IMR-90 (cell line): ENCODE measurements at regions not wholly inside any gene's neighbourhood (a gene's known extent, or its start where the extent isn't known, plus 50 kb on each side); places are given as distances from the start of the nearest gene placed in this dataset.

Experiments
- ATAC-seq: fragments of 200-7000 bp; cut with Tn5 transposase; 2 replicates; pipeline ENCODE4 v1.9.1; 2020; ENCODE audit warnings: low read depth, mild to moderate bottlenecking, moderate library complexity
- BruUV-seq: library from RNA; stranded (reverse); fragments of 400-500 nt; replicated peaks from 2 replicates; lab custom pipeline; 2021; lab: Mats Ljungman, UMichigan
- CTCF ChIA-PET: fragments of 300-600 bp; formaldehyde crosslinking; extraction: SDS; loops from one replicate; lab custom pipeline; 2021; ENCODE audit warnings: antibody characterized with exemption; lab: Yijun Ruan, JAX
- POLR2A ChIA-PET: fragments of 300-600 bp; sonication (Branson Sonifier 250); formaldehyde crosslinking; loops from one replicate; lab custom pipeline; 2022; ENCODE audit warnings: antibody characterized with exemption; ENCODE audit not compliant: unreplicated experiment; lab: Charles Lee
- DNase-seq: peaks from one replicate; pipeline ENCODE4 v3.0.0; 2013
- H2AFZ ChIP-seq: replicated peaks from 2 replicates; pipeline ENCODE3; 2013; ENCODE audit warnings: low read length, mild to moderate bottlenecking; ENCODE audit not compliant: poor library complexity
- H2AK5ac ChIP-seq: 2 replicates; pipeline ENCODE4 v1.6.1; 2013; ENCODE audit warnings: low read depth, low read length, inconsistent platforms
- H2AK9ac ChIP-seq: replicated peaks from 2 replicates; pipeline ENCODE3; 2013; ENCODE audit warnings: mild to moderate bottlenecking, low read depth, low read length, moderate library complexity; ENCODE audit not compliant: poor library complexity
- H2BK120ac ChIP-seq: 2 replicates; pipeline ENCODE4 v1.6.1; 2013; ENCODE audit warnings: low read depth, low read length, inconsistent platforms
- H2BK15ac ChIP-seq: 3 replicates; pipeline ENCODE4 v1.6.1; 2013; ENCODE audit warnings: low read depth, low read length, inconsistent platforms
- H2BK20ac ChIP-seq: 2 replicates; pipeline ENCODE4 v1.6.1; 2013; ENCODE audit warnings: low read depth, mild to moderate bottlenecking, inconsistent platforms, low read length, moderate library complexity
- H2BK5ac ChIP-seq: 2 replicates; pipeline ENCODE4 v1.6.1; 2013; ENCODE audit warnings: mild to moderate bottlenecking, low read depth, low read length, inconsistent platforms; ENCODE audit not compliant: poor library complexity, severe bottlenecking
- H3K14ac ChIP-seq: replicated peaks from 2 replicates; pipeline ENCODE4 v1.6.1; 2013; ENCODE audit warnings: low read depth, low read length, inconsistent platforms
- H3K18ac ChIP-seq: 2 replicates; pipeline ENCODE4 v1.6.1; 2013; ENCODE audit warnings: low read depth, low read length, control low read depth
- H3K23ac ChIP-seq: 2 replicates; pipeline ENCODE4 v1.6.1; 2013; ENCODE audit warnings: low read depth, low read length, inconsistent platforms
- H3K27ac ChIP-seq: 2 replicates; pipeline ENCODE4 v1.5.1; 2013; ENCODE audit warnings: mild to moderate bottlenecking, control low read depth, low read length; ENCODE audit not compliant: insufficient read depth
- H3K27me3 ChIP-seq: 2 replicates; pipeline ENCODE4 v1.6.1; 2013; ENCODE audit warnings: low read length; ENCODE audit not compliant: control insufficient read depth, insufficient read depth
- H3K36me3 ChIP-seq: 2 replicates; pipeline ENCODE4 v1.6.1; 2013; ENCODE audit warnings: low read length, mixed read lengths; ENCODE audit not compliant: control insufficient read depth, insufficient read depth
- H3K4ac ChIP-seq: 2 replicates; pipeline ENCODE4 v1.6.1; 2013; ENCODE audit warnings: low read depth, low read length, inconsistent platforms
- H3K4me1 ChIP-seq: 2 replicates; pipeline ENCODE4 v1.6.1; 2013; ENCODE audit warnings: low read length, mixed read lengths; ENCODE audit not compliant: control insufficient read depth, insufficient read depth
- H3K4me2 ChIP-seq: 2 replicates; pipeline ENCODE4 v1.6.1; 2013; ENCODE audit warnings: low read depth, mild to moderate bottlenecking, control low read depth, low read length, moderate library complexity
- H3K4me3 ChIP-seq: 2 replicates; pipeline ENCODE4 v1.5.1; 2013; ENCODE audit warnings: low read depth, mild to moderate bottlenecking, control low read depth, low read length, moderate library complexity; ENCODE audit not compliant: insufficient read depth
- H3K56ac ChIP-seq: 2 replicates; pipeline ENCODE4 v1.6.1; 2013; ENCODE audit warnings: low read length, inconsistent platforms; ENCODE audit not compliant: insufficient read depth; ENCODE audit errors: extremely low read depth
- H3K79me1 ChIP-seq, 2 experiments: 2 replicates each; pipeline ENCODE4 v1.6.1; 2013; ENCODE audit warnings: low read length in 2 of 2, inconsistent platforms in 1 of 2, low read depth in 1 of 2
- H3K9ac ChIP-seq: 2 replicates; pipeline ENCODE4 v1.6.1; 2013; ENCODE audit warnings: low read depth, low read length, control low read depth
- H3K9me1 ChIP-seq: 2 replicates; pipeline ENCODE4 v1.6.1; 2013; ENCODE audit warnings: low read length, inconsistent platforms; ENCODE audit not compliant: insufficient read depth
- H3K9me3 ChIP-seq: 2 replicates; pipeline ENCODE4 v1.6.1; 2013; ENCODE audit warnings: low read length; ENCODE audit not compliant: control insufficient read depth, insufficient read depth
- H4K20me1 ChIP-seq: 2 replicates; pipeline ENCODE4 v1.6.1; 2013; ENCODE audit warnings: low read length, inconsistent platforms; ENCODE audit not compliant: insufficient read depth
- H4K5ac ChIP-seq: 2 replicates; pipeline ENCODE4 v1.6.1; 2013; ENCODE audit warnings: mild to moderate bottlenecking, low read depth, low read length, control low read depth
- H4K8ac ChIP-seq, 2 experiments: 2 replicates each; pipeline ENCODE4 v1.6.1; 2013; ENCODE audit warnings: low read depth in 2 of 2, low read length in 2 of 2, control low read depth in 1 of 2, inconsistent platforms in 1 of 2
- H4K91ac ChIP-seq: 2 replicates; pipeline ENCODE4 v1.6.1; 2013; ENCODE audit warnings: low read depth, low read length, inconsistent platforms; ENCODE audit not compliant: insufficient read depth
- CEBPB ChIP-seq: IDR thresholded peaks from 2 replicates; pipeline ENCODE4 v1.6.1; 2012; ENCODE audit warnings: low read depth, low read length, improper control_type of control experiment
- CTCF ChIP-seq: conservative IDR thresholded peaks from 2 replicates; pipeline ENCODE4 v1.5.1; 2012; ENCODE audit warnings: mild to moderate bottlenecking, low read depth, low read length, improper control_type of control experiment
- MAFK ChIP-seq: IDR thresholded peaks from 2 replicates; pipeline ENCODE4 v1.6.1; 2012; ENCODE audit warnings: low read depth, low read length, improper control_type of control experiment
- MXI1 ChIP-seq: IDR thresholded peaks from 2 replicates; pipeline ENCODE4 v1.6.1; 2012; ENCODE audit warnings: low read depth, mild to moderate bottlenecking, low read length, moderate library complexity, borderline replicate concordance
- NFE2L2 ChIP-seq: fragments of 150-350 bp; IDR thresholded peaks from 2 replicates; pipeline ENCODE4 v1.6.1; 2016; ENCODE audit warnings: low read depth, mild to moderate bottlenecking, low read length
- RCOR1 ChIP-seq: IDR thresholded peaks from 2 replicates; pipeline ENCODE4 v1.6.1; 2012; ENCODE audit warnings: mild to moderate bottlenecking, low read length, improper control_type of control experiment; ENCODE audit not compliant: insufficient replicate concordance
- USF2 ChIP-seq: fragments of 150-350 bp; IDR thresholded peaks from 2 replicates; pipeline ENCODE4 v1.6.1; 2017; ENCODE audit warnings: mild to moderate bottlenecking, antibody characterized with exemption, low read length, low read depth
- WGBS, 2 experiments: methylation state at CpG; one replicate each; pipeline versions ENCODE4 v1.1.5 to v1.1.7; 2013; ENCODE audit warnings: missing lambda C conversion rate in 2 of 2; ENCODE audit not compliant: insufficient read length in 1 of 2; ENCODE audit errors: extremely low coverage in 2 of 2; 5-methylcytosine and 5-hydroxymethylcytosine counted together
- dilution Hi-C: fragments of 300-500 bp; cut with HindIII; formaldehyde crosslinking; loops from one replicate; pipeline ENCODE4 v1.14.3; 2018; ENCODE audit warnings: low sequenced_read_pairs; ENCODE audit not compliant: unreplicated experiment
- in situ Hi-C: fragments of 300-500 bp; cut with MboI; formaldehyde crosslinking; loops from 3 replicates; pipeline ENCODE4 v1.14.3; 2019; ENCODE audit warnings: low sequenced_read_pairs, inconsistent platforms, mixed read lengths
- intact Hi-C: fragments of 100-400 bp; cut with micrococcal nuclease; formaldehyde crosslinking; loops from 2 replicates; pipeline ENCODE4 v1.10.0; 2022

DNA sequence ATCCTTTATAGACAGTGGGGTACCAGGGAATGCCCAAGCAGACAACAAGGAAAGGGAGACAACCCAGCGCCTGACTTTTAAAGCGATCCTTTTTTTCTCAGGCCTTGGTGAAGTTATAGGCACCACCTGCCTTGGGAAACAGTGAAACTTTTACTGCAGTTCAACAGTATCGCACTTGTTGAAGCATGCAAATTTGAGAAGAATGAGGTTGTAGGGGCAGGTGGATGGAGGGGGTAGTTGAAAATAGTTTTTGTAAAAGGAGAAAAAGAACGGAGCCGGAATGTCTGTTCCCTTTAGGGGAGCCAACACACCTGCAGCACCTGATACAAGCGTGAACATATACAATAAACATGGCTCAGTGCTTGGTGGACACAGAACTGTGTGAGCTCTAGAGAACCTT is 190.2 kb upstream of the NR3C1 start:
- Histone ChIP-seq H4K5ac (no peak overlapping the region), H3K4ac (no peak overlapping the region), H2BK5ac (no peak overlapping the region), H3K4me2 (no peak overlapping the region), H2AK9ac (no peak overlapping the region), H3K9ac (no peak overlapping the region), H2AK5ac (no peak overlapping the region), H2BK20ac (no peak overlapping the region; the same call in 1 of the 2 replicates), H2AFZ (no peak overlapping the region), H3K18ac (no peak overlapping the region), H2BK120ac (no peak overlapping the region), H3K56ac (no peak overlapping the region), H3K9me3 (no peaks in the 10 kb centered on the region), H3K9me1 (peaks cover 7% of the 10 kb centered on the region; the same call in 1 of the 2 replicates), H3K27me3 (no peaks in the 10 kb centered on the region), H3K79me1 (no peaks in the 10 kb centered on the region), H3K14ac (no peak overlapping the region), H3K23ac (no peak overlapping the region), H3K4me3 (no peak overlapping the region), H3K36me3 (no peaks in the 10 kb centered on the region), H4K8ac (no peak overlapping the region), H2BK15ac (no peak overlapping the region), H4K20me1 (no peaks in the 10 kb centered on the region), H3K27ac (no peak overlapping the region), H4K91ac (no peak overlapping the region), H3K4me1 (peaks cover 15% of the 10 kb centered on the region)
- ChIA-PET POLR2A (no interaction called here), CTCF (interaction anchor here (0.9 kb wide), 1 partner anchor 10 kb away, joined by 3 read pairs; no protein-coding TSS in a partner anchor)
- no peak for TF ChIP-seq CTCF
- TF ChIP-seq MAFK: no peak
- TF ChIP-seq NFE2L2: no peak
- no peak for TF ChIP-seq RCOR1
- no peak for TF ChIP-seq USF2
- no peak for TF ChIP-seq CEBPB
- no peak for TF ChIP-seq MXI1
- dilution Hi-C loops: no loop called here
- no peak for ATAC-seq
- 100% methylated on average over 2 of the region's 6 CpGs; no CpG with 5 or more reads in 1 of the 2 experiments for WGBS, 2 experiments
- in situ Hi-C loops: no loop called here
- no TSS peak for BruUV-seq
- intact Hi-C loops: no loop called here
- DNase-seq: no peak
